HG02642 (cell line): ENCODE measurements at regions not wholly inside any gene's neighbourhood (a gene's known extent, or its start where the extent isn't known, plus 50 kb on each side); places are given as distances from the start of the nearest gene placed in this dataset.
A peak's percentile ranks its signal among the peaks of the same experiment; 100 is the strongest.
"Not testable (repeated sequence)": the region's sequence is repeated elsewhere in the genome, so short reads cannot be mapped to it uniquely, and the experiment has no call there.

Experiments used
- ATAC-seq: cut with Tn5 transposase; IDR thresholded peaks from one replicate; pipeline ENCODE4 v1.9.1; 2021; ENCODE audit warnings: mild to moderate bottlenecking; ENCODE audit not compliant: unreplicated experiment, poor library complexity

- no peak for ATAC-seq
These were observed 338.9 kb upstream of the ACO1 start for GRCh38 chr9:32045513-32045912.

GRCh38 chr9:32067261-32067660, 317.2 kb upstream of the ACO1 start:
- no peak for ATAC-seq

GRCh38 chr9:32069169-32069813, 315.2 kb upstream of the ACO1 start:
- ATAC-seq, result peak; percentile 54

- no peak for ATAC-seq
These were observed 314.5 kb upstream of the ACO1 start for GRCh38 chr9:32069969-32070368.

- ATAC-seq, result no peak
These were observed 311.9 kb upstream of the ACO1 start for GRCh38 chr9:32072570-32072969.

GRCh38 chr9:32092031-32092430, 292.4 kb upstream of the ACO1 start:
- no peak for ATAC-seq

- ATAC-seq, result no peak
These were observed 267.2 kb upstream of the ACO1 start for GRCh38 chr9:32117291-32117690.

- no peak for ATAC-seq
These were observed 255.9 kb upstream of the ACO1 start for GRCh38 chr9:32128546-32128945.

GRCh38 chr9:32130709-32131108, 253.7 kb upstream of the ACO1 start:
- not testable (repeated sequence) for ATAC-seq

GRCh38 chr9:32136700-32137339, 247.6 kb upstream of the ACO1 start:
- no peak for ATAC-seq

GRCh38 chr9:32142074-32142473, 242.4 kb upstream of the ACO1 start:
- no peak for ATAC-seq

- ATAC-seq, result not testable (repeated sequence)
These were observed 235.9 kb upstream of the ACO1 start for GRCh38 chr9:32148553-32148952.

GRCh38 chr9:32161209-32161608, 223.2 kb upstream of the ACO1 start:
- ATAC-seq, result peak; percentile 29

GRCh38 chr9:32161720-32162119, 222.7 kb upstream of the ACO1 start:
- peak; percentile 72 for ATAC-seq

- not testable (repeated sequence) for ATAC-seq
These were observed 218.1 kb upstream of the ACO1 start for GRCh38 chr9:32166316-32166715.

GRCh38 chr9:32171339-32171738, 213.1 kb upstream of the ACO1 start:
- no peak for ATAC-seq

GRCh38 chr9:32172256-32172655, 212.2 kb upstream of the ACO1 start:
- no peak for ATAC-seq

GRCh38 chr9:32177396-32177795, 207.0 kb upstream of the ACO1 start:
- no peak for ATAC-seq

- ATAC-seq, result no peak
These were observed 203.8 kb upstream of the ACO1 start for GRCh38 chr9:32180597-32180996.

- no peak for ATAC-seq
These were observed 184.2 kb upstream of the ACO1 start for GRCh38 chr9:32200241-32200640.

- no peak for ATAC-seq
These were observed 183.5 kb upstream of the ACO1 start for GRCh38 chr9:32200896-32201295.

GRCh38 chr9:32209164-32209563, 175.3 kb upstream of the ACO1 start:
- not testable (repeated sequence) for ATAC-seq
